NCI-H146 (cell line): ENCODE measurements at regions not wholly inside any gene's neighbourhood (a gene's known extent, or its start where the extent isn't known, plus 50 kb on each side); places are given as distances from the start of the nearest gene placed in this dataset.

Source experiments
- DNase-seq: peaks from one replicate; lab custom pipeline; 2025; lab: John Stamatoyannopoulos, UW

DNA sequence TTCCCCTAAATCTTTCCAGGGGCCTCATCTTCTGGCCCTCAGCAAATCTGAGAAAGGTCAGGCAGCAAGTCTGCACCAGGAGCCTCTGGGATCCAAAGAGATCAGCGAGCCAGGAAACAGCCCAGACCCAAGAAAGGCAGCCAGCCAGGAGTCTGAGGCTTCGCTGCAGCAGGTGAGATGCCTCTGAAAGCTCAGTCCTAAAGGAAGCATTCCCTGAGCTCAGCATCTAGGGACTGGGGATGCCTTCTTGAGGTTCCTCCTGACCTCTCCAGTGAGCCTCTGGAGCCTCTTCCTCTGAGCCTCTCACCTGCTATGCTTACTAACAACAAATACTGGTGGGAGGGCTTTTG lies 118.8 kb upstream of the MAFB start:
- DNase-seq = no peak

- no peak for DNase-seq
Measured at GRCh38 chr20:40808936-40809335, 119.9 kb upstream of the MAFB start.

DNA sequence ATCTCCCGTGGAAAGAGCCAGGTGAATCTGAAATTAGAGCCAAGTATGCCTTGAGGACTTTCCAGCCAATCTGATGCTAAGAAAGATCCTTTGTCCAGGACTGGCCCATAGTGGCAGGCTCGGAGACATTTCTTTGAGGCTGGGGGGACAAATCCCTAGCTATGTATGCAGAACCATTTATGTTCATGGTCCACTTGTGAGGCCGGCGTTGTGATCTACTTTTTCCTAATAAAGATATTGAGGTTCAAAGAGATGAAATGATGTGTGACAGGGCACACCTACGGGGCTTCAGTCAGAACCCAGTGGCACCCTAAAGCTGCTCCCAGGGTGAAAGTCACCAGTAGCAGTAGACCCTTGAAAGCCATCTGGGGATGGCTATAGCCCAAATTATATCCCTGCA lies 120.3 kb upstream of the MAFB start:
- DNase-seq = no peak

GRCh38 chr20:40810332-40811000 lies 121.4 kb upstream of the MAFB start:
- DNase-seq = no peak

DNA sequence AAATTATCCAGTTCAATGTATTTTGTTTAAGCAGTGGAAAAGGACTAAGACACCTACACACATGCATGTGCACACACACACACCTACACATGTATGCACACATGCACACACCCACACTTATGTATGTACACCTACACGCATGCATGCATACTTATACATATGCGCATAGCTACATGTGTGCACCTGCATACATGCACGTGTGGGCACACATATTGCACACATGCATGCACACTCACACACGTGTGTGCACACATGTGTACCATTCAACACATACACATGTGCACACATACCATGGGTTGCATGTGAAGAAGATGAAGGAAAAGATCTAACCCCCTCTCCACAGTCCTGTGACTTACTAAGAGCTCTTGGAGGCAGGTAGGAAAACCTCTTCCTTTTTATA lies 122.0 kb upstream of the MAFB start:
- no peak for DNase-seq

DNA sequence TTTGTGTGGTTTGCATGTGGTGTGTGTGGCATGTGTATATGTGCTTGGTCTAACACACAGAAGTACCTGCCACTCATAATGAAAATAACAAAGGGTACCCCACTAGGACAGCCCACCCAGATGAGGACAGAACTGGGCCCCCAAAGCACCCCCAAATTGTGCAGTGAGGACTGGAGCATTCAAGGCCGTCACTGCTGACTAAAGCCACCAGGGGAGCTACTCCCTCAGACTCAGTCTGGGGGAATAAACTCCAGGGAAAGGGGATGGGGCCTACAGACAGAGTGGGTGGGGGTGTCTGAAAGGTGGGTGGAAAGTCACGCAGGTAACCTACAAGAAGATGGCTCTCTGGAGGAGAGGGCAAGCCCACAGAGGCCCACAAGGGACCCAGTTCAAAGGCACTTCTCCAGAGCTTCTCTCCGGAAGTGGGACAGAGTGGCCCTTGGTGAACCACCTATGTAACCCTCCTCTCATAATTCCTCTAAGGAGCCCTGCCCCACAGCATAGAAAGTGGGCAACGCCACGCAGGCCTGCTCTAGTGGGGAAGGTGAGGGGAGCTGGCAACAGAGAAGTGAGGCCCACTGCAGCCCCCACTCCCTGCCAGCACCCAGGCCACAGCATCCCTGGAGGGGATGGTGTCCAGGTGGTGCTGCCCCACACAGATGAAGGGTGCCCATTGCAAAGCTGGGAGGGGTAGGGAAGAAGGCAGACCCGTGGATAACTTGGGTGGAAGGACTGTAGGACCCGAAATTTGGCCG lies 122.8 kb upstream of the MAFB start:
- no peak for DNase-seq

GRCh38 chr20:40812415-40812925 lies 123.4 kb upstream of the MAFB start:
- DNase-seq = no peak

DNA sequence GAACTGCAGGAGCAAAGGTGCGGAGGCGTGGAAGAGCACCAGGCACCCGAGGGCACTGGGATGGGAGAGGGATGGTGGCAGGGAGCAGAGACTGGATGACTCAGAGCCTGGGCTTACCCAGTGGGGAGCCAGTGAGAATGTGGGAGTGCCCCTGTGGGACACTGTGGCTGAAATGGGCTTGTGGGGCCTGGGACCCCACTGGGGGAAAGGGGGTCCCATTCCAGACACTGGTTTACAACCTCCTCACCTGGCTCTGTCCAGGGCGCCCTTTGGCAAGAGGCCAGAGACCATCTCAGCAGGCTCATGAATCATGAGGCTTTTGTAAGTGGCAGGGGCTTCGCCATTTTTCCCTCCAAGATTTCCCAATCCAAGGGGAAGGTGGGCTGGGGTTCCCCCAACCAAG lies 124.0 kb upstream of the MAFB start:
- no peak for DNase-seq

GRCh38 chr20:40813708-40814630 lies 124.9 kb upstream of the MAFB start:
- DNase-seq = no peak

DNA sequence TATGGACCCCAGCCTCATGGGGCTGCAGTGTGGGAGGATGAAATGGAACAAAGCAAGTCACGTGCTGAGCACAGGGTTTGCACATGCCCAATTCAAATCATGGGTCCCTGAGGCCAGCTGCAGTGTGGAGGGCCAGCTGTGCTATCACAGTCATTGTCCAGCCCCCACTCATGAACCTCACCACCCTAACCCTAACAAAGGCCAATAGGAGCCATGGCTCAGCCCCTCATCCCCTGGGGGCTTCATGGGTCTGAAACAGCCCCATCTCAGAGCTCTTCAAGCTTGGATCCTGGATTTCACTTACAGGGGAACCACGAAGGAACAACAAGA lies 125.6 kb upstream of the MAFB start:
- no peak for DNase-seq

DNA sequence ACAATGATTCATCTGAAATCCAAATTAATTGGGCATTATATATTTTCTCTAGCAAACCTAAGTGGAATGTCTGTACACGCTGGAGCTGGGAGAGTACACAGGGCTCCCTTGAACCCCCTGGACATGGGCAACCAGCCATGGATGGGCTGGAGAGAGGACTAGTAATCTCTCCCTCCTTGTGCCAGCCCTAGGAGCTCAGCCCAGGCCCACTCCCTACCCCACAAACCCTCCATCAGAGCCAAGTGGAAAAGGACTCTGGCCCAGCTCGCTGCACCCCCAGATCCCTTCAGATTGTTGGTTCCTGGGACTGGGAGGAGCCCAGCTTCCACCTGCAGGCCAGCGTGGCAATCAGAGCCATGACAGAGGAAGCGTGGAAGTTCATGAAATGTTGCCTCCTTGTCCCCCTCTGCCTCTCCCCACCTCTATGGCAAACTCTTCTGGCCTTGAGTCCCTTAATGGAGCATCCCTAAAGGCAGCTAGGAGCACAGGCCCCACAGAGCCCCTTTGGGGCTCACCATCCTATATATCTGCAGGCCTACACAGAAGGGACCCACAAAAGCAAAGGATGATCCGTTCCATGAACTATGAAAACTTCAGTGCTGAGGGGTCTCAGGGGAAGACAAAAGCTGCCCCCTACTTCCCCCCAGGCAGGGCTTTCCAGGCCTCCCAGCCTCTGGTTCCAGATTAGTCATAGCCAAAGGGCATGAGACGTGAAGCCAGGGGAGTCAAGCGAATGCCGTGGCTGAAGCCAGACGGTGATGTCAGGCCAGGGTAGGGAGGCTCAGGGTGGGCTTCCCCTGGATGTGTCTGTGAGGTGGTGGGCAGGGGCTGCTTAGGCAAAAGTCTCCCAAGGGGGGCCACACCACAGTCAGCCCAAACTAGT lies 126.4 kb upstream of the MAFB start:
- no peak for DNase-seq

- no peak for DNase-seq
Measured at GRCh38 chr20:40816039-40816352, 127.0 kb upstream of the MAFB start.

DNA sequence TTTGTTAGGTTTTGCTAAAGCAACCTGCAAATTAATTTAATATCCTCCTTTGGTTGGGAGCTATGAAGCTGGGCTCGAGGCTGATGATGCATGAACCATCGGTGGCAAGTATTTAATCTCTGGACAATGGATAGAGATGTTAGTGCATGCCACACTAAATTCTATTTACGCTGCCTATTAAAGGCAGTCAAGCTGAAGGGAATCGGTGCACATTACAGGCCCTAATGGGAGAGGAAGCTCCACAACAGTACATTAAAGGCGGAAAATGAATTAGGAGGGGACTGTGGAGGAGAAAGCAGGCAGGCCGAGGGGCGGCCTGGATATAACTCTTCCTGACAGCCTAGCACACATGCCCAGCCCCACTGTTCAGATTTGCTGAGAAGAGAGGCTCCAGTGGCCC lies 132.4 kb upstream of the MAFB start:
- no peak for DNase-seq

GRCh38 chr20:40826699-40827098 lies 137.7 kb upstream of the MAFB start:
- DNase-seq = no peak

DNA sequence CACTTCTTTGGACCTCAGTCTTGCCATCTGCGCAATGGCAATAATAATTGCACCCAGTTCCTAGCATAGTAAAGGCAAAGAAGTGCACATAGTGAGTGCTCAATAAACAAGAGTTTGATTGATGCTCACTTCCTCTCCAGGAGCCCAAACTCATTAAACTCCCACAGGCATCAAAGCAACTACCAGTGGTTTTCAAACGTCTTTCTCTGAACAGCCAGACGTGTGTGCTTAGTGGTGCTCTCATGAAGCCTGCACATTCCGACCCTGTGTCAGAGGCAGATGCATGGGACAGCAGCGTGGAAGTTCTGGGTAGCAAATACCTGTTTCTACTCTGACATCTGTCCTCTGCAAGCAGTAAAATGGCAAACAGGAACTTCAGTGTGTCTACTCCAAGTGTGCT lies 146.3 kb upstream of the MAFB start:
- no peak for DNase-seq

DNA sequence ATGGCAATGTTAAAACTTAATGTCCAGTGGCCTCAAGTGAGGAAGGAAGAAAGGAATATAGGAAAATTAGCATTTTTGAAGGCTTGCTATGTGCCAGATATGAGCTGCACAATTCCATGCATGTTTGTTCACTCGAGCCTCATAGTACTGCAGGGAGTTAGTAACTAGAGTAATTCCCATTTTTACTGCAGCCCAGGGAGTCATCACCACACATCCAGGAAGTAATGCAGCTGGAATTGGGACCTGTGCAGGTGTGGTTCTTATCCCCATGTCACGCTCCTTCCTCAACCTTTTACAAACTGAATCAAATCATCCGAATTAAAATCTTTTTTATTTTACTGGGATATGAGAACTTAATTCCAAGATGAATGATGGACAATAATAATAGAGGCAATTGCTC lies 149.5 kb upstream of the MAFB start:
- no peak for DNase-seq

GRCh38 chr20:40843251-40843650 lies 154.2 kb upstream of the MAFB start:
- DNase-seq = no peak

GRCh38 chr20:40844332-40844731 lies 155.3 kb upstream of the MAFB start:
- peak; percentile 25 for DNase-seq

GRCh38 chr20:40848096-40848495 lies 159.1 kb upstream of the MAFB start:
- DNase-seq = no peak

DNA sequence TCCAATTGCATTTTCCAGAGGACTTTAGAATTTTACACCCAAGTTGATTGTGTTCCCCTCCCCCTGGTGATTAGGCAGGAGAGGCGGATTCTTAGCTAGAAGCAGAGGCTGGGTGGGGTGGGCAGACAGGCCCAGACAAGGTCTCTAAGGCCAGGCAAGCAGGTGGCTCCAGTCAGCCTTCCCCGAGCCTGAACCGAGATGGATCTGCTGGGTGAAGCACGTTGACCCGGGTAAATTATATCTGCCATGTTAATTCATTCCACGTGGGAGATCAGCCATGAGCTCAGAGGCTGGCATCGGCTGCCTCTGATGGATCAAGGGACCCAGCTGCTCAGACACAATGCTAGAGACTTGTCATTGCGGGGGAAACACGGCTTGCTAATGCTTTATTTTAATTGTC lies 159.5 kb upstream of the MAFB start:
- no peak for DNase-seq

DNA sequence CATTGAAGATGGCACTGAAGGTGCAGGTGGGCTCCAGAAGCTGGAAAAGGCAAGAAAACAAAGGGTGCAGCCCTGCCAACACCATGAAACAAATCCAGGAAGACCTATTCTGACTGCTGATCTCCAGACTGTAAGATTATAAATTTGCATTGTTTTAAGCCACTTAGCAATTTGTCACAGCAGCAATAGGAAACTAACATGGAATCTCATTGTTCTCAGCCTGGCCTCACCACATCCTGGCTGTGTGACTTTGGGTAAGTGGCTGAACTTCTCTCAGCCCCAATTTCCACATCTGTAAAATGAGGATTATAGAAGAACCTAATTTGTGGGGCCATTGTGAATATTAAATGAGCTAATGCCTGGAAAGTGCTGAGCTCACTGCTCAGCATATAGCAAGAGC lies 160.4 kb upstream of the MAFB start:
- no peak for DNase-seq

GRCh38 chr20:40851051-40851450 lies 162.0 kb upstream of the MAFB start:
- no peak for DNase-seq
